ENCODE measurements at regions not wholly inside any gene's neighbourhood (a gene's known extent, or its start where the extent isn't known, plus 50 kb on each side); places are given as distances from the start of the nearest gene placed in this dataset.

DNA sequence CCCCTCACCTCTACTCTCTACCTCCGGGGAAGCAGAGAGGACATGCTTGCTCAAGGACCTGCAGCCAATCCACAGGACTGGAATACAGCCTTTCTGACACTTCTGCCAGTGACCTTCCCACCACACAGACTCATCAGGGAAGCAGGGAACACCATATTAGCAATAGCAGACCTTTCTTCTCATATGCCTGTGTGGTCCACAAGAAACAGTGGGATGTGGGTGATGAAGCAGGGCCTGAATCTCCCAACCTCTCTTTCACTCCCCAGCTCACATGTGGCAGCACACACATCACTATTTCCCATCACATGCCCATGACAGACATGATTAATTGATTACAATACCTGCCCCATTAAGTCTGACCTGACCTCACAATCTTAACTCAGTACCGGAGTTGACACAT lies 695.1 kb downstream of the MATN1 start (continued):
- TF ChIP-seq FOSL2 (IDR thresholded peaks at IDR 0.05) (no peak), FOSL2 (CRISPR knock-in tag; IDR thresholded peaks at IDR 0.05) (no peak), TP53 (CRISPR knock-in tag; IDR thresholded peaks at IDR 0.05) (no peak), CTCF (IDR thresholded peaks at IDR 0.05) (no peak), TFCP2L1 (CRISPR knock-in tag; IDR thresholded peaks at IDR 0.05) (no peak), ESRRA (IDR thresholded peaks at IDR 0.05; ENCODE audit: borderline replicate concordance, low read length) (no peak), NPAS2 (CRISPR knock-in tag; IDR thresholded peaks at IDR 0.05; ENCODE audit: borderline replicate concordance) (no peak), SMC3 (IDR thresholded peaks at IDR 0.05) (no peak), BCL3 (IDR thresholded peaks at IDR 0.05) (no peak), EHMT2 (IDR thresholded peaks at IDR 0.05; ENCODE audit: low read depth) (no peak), ZSCAN20 (CRISPR knock-in tag; IDR thresholded peaks at IDR 0.05) (no peak)

- ChIA-PET POLR2A (no interaction called here), CTCF (no interaction called here)
- no peak overlapping the region for H3K27ac ChIP-seq
- WGBS (ENCODE audit: missing lambda C conversion rate) = 35% methylated on average over 2 of the region's 2 CpGs
- TF ChIP-seq NFE2L2 (conservative IDR thresholded peaks at IDR 0.05; ENCODE audit: low read length) (no peak), POLR2AphosphoS2 (conservative IDR thresholded peaks at IDR 0.05; ENCODE audit: low read length) (no peak), GATA3 (IDR thresholded peaks at IDR 0.05; ENCODE audit: borderline replicate concordance) (no peak), CBX2 (IDR thresholded peaks at IDR 0.05; ENCODE audit: borderline replicate concordance, low read depth) (no peak), HOXB5 (CRISPR knock-in tag; IDR thresholded peaks at IDR 0.05) (no peak), RNF2 (IDR thresholded peaks at IDR 0.05; ENCODE audit: borderline replicate concordance, low read depth) (no peak), EP300 (IDR thresholded peaks at IDR 0.05) (no peak), NR3C1 (IDR thresholded peaks at IDR 0.05) (no peak), RAD21 (conservative IDR thresholded peaks at IDR 0.05 in 1 of 2, IDR thresholded peaks at IDR 0.05 in 1 of 2) (no peak), CHD4 (IDR thresholded peaks at IDR 0.05; ENCODE audit: borderline replicate concordance) (no peak), BCL3 (IDR thresholded peaks at IDR 0.05) (no peak), CHD2 (IDR thresholded peaks at IDR 0.05; ENCODE audit: low read length, partially characterized antibody) (no peak), PHF8 (IDR thresholded peaks at IDR 0.05; ENCODE audit: borderline replicate concordance, low read depth) (no peak), FOSB (CRISPR knock-in tag; IDR thresholded peaks at IDR 0.05) (no peak)
- TF ChIP-seq, protein P1, sequence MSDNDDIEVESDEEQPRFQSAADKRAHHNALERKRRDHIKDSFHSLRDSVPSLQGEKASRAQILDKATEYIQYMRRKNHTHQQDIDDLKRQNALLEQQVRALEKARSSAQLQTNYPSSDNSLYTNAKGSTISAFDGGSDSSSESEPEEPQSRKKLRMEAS (IDR thresholded peaks at IDR 0.05) = no peak
- no peak overlapping the region for H3K4me3 ChIP-seq
- no peaks in the 10 kb centered on the region for H3K4me1 ChIP-seq
- H3K9me3 ChIP-seq = no peaks in the 10 kb centered on the region
- ATAC-seq = no peak
- no peak for FAIRE-seq
- H3K4me2 ChIP-seq = no peak overlapping the region
- no peak for DNase-seq (ENCODE audit: low read depth in 1 of 2, low spot score in 1 of 2)
Observed at GRCh38 chr1:30027247-30027646, 696.1 kb downstream of the MATN1 start.
